GM12878 (cell line): ENCODE measurements at regions not wholly inside any gene's neighbourhood (a gene's known extent, or its start where the extent isn't known, plus 50 kb on each side); places are given as distances from the start of the nearest gene placed in this dataset.

Experiments used
- ATAC-seq: fragments of 200-7000 bp; cut with Tn5 transposase; 3 replicates; pipeline ENCODE4 v1.9.1; 2020; ENCODE audit warnings: mild to moderate bottlenecking, moderate library complexity
- BruUV-seq: library from RNA; stranded (reverse); fragments of 400-500 nt; replicated peaks from 2 replicates; lab custom pipeline; 2021; lab: Mats Ljungman, UMichigan
- CTCF ChIA-PET: fragments of 300-600 bp; sonication (Branson Sonifier 250); formaldehyde crosslinking; extraction: SDS; loops from one replicate; lab custom pipeline; 2021; ENCODE audit warnings: inconsistent platforms; lab: Yijun Ruan, JAX
- POLR2A ChIA-PET: fragments of 350-600 bp; formaldehyde crosslinking; extraction: SDS; loops from one replicate; lab custom pipeline; 2021; ENCODE audit warnings: inconsistent platforms; lab: Charles Lee
- RAD21 ChIA-PET: fragments of 300-600 bp; sonication (Branson Sonifier 250); formaldehyde crosslinking; loops from one replicate; lab custom pipeline; 2023; ENCODE audit warnings: antibody characterized with exemption; ENCODE audit not compliant: unreplicated experiment; lab: Charles Lee
- SMC1A ChIA-PET: fragments of 300-600 bp; sonication (Branson Sonifier 250); formaldehyde crosslinking; loops from one replicate; lab custom pipeline; 2023; ENCODE audit not compliant: unreplicated experiment, uncharacterized antibody; lab: Charles Lee
- DNase-seq: peaks from one replicate; pipeline ENCODE4 v3.0.0-alpha.2; 2011; ENCODE audit warnings: low read depth, low spot score
- FAIRE-seq: peaks from 3 replicates; lab custom pipeline; 2011; peaks lifted over from hg19 to GRCh38; lab: Jason Lieb, UNC
- H2AFZ ChIP-seq: 2 replicates; pipeline ENCODE4 v1.6.0; 2011; ENCODE audit warnings: low read depth, low read length, control low read depth; ENCODE audit not compliant: control insufficient read depth
- H3K27ac ChIP-seq: 2 replicates; pipeline ENCODE4 v1.5.1; 2011; ENCODE audit warnings: control low read depth; ENCODE audit not compliant: control insufficient read depth, insufficient read depth
- H3K27me3 ChIP-seq, 2 experiments: replicated peaks in 1 of 2; 2 replicates each; pipeline versions ENCODE4 v1.6.0 to v1.6.1; 2011; ENCODE audit warnings: low read length in 1 of 2; ENCODE audit not compliant: control insufficient read depth in 2 of 2, insufficient read depth in 2 of 2
- H3K36me3 ChIP-seq, 2 experiments: 2 replicates each; pipeline ENCODE4 v1.5.1; 2011; ENCODE audit warnings: low read length in 1 of 2; ENCODE audit not compliant: control insufficient read depth in 2 of 2, insufficient read depth in 2 of 2
- H3K4me1 ChIP-seq: 2 replicates; pipeline ENCODE4 v1.6.1; 2011; ENCODE audit warnings: mild to moderate bottlenecking, low read length, moderate library complexity, mixed read lengths; ENCODE audit not compliant: control insufficient read depth, insufficient read depth
- H3K4me2 ChIP-seq: 2 replicates; pipeline ENCODE4 v1.6.0; 2011; ENCODE audit warnings: control low read depth; ENCODE audit not compliant: control insufficient read depth, insufficient read depth
- H3K4me3 ChIP-seq: fragments of 200-600 bp; sonication (generic); 2 replicates; pipeline ENCODE4 v1.5.1; 2016
- H3K79me2 ChIP-seq: 2 replicates; pipeline ENCODE4 v1.6.0; 2011; ENCODE audit warnings: low read length; ENCODE audit not compliant: control insufficient read depth, insufficient read depth
- H3K9ac ChIP-seq: 2 replicates; pipeline ENCODE4 v1.8.0; 2011; ENCODE audit warnings: low read length, control low read depth, mixed read lengths; ENCODE audit not compliant: control insufficient read depth, insufficient read depth
- H3K9me3 ChIP-seq: replicated peaks from 3 replicates; pipeline ENCODE4 v1.5.1; 2011; ENCODE audit warnings: mild to moderate bottlenecking, low read length; ENCODE audit not compliant: control insufficient read depth, insufficient read depth
- H4K20me1 ChIP-seq: 2 replicates; pipeline ENCODE4 v1.6.0; 2011; ENCODE audit not compliant: control insufficient read depth, insufficient read depth
- HDGF ChIP-seq: fragments of 450-650 bp; IDR thresholded peaks from 2 replicates; pipeline ENCODE4 v1.6.1; 2016; ENCODE audit warnings: antibody characterized with exemption
- IRF3 ChIP-seq: fragments of 450-650 bp; IDR thresholded peaks from 2 replicates; pipeline ENCODE4 v1.6.1; 2014; ENCODE audit warnings: mild to moderate bottlenecking
- MTA3 ChIP-seq: IDR thresholded peaks from 2 replicates; pipeline ENCODE4 v1.6.1; 2012; ENCODE audit warnings: low read length, inconsistent platforms, borderline replicate concordance
- RB1 ChIP-seq: fragments of 450-650 bp; formaldehyde crosslinking; IDR thresholded peaks from 2 replicates; pipeline ENCODE4 v1.6.1; 2017; ENCODE audit warnings: mild to moderate bottlenecking, borderline replicate concordance
- SIX5 ChIP-seq: IDR thresholded peaks from 2 replicates; pipeline ENCODE4 v1.6.1; 2011; ENCODE audit warnings: mild to moderate bottlenecking, low read depth, low read length, moderate library complexity; ENCODE audit not compliant: severe bottlenecking
- WRNIP1 ChIP-seq: IDR thresholded peaks from 2 replicates; pipeline ENCODE4 v1.6.1; 2011; ENCODE audit warnings: low read depth, low read length, improper control_type of control experiment, borderline replicate concordance
- ZNF384 ChIP-seq: IDR thresholded peaks from 2 replicates; pipeline ENCODE4 v1.6.1; 2012; ENCODE audit warnings: low read depth, mild to moderate bottlenecking, low read length, improper control_type of control experiment, borderline replicate concordance
- WGBS: methylation state at CpG from one replicate; pipeline ENCODE4 v1.1.6; 2016; ENCODE audit warnings: low lambda C conversion rate; ENCODE audit not compliant: insufficient replicate concordance, insufficient coverage; ENCODE audit errors: missing lambda C conversion rate; 5-methylcytosine and 5-hydroxymethylcytosine counted together
- in situ Hi-C: fragments of 300-500 bp; cut with MboI; formaldehyde crosslinking; loops from 9 replicates; pipeline ENCODE4 v1.14.3; 2018; ENCODE audit warnings: mixed read lengths
- intact Hi-C: fragments of 100-400 bp; cut with micrococcal nuclease; formaldehyde crosslinking; loops from one replicate; pipeline ENCODE4 v1.14.2; 2022; ENCODE audit not compliant: unreplicated experiment

GRCh38 chr3:42019144-42019952, 57.4 kb upstream of the ULK4 start:
- POLR2A ChIA-PET, result interaction anchor here (0.6 to 2.3 kb wide), 4 partner anchors 11 to 34 kb away, joined by 3 to 11 read pairs (median 4); no protein-coding TSS in a partner anchor
- FAIRE-seq, result no peak

GRCh38 chr3:42014921-42015533, 53.1 kb upstream of the ULK4 start:
- Histone ChIP-seq H3K36me3 (no peaks in the 10 kb centered on the region), H3K4me2 (peak overlapping the region; percentile 51), H3K79me2 (peaks cover 64% of the 10 kb centered on the region), H3K27me3 (no peaks in the 10 kb centered on the region), H3K4me1 (peaks cover 19% of the 10 kb centered on the region), H3K9ac (peak overlapping the region; percentile 80), H2AFZ (no peak overlapping the region), H3K9me3 (no peaks in the 10 kb centered on the region), H3K4me3 (peak overlapping the region; percentile 84), H3K27ac (peak overlapping the region; percentile 80), H4K20me1 (no peaks in the 10 kb centered on the region)
- CTCF ChIA-PET, result interaction anchor here (0.7 to 2.9 kb wide), 12 partner anchors 11 to 816 kb away, joined by 3 to 22 read pairs (median 7); partner anchors contain the start of genes CTNNB1 and ULK4
- SMC1A ChIA-PET, result interaction anchor here (0.8 to 9.6 kb wide), 23 partner anchors 10 to 182 kb away, joined by 3 to 109 read pairs (median 5); partner anchors contain the start of gene ULK4
- TSS peak; percentile 59 for BruUV-seq
- ATAC-seq (peak; percentile 38), FAIRE-seq (no peak), DNase-seq (no peak)
- WGBS, result 0% methylated on average over 11 of the region's 11 CpGs
- in situ Hi-C loops, result no loop called here
- RAD21 ChIA-PET, result interaction anchor here (0.6 to 4.4 kb wide), 19 partner anchors 11 to 181 kb away, joined by 3 to 34 read pairs (median 4); partner anchors contain the start of gene ULK4
- POLR2A ChIA-PET, result interaction anchor here (0.7 to 4.8 kb wide), 11 partner anchors 11 to 181 kb away, joined by 3 to 50 read pairs (median 4); partner anchors contain the start of gene ULK4
- intact Hi-C loops, result loop anchor here (2.0 to 5.0 kb wide), 4 partner anchors 32 to 177 kb away; no protein-coding TSS in a partner anchor
- TF ChIP-seq HDGF (no peak), ZNF384 (no peak), WRNIP1 (0 out of 2 replicates have a peak, but pooled peaks have one; percentile 79), SIX5 (no peak), RB1 (no peak), IRF3 (no peak)

More at GRCh38 chr3:42019144-42019952, 57.4 kb upstream of the ULK4 start:
- in situ Hi-C loops (no loop called here), intact Hi-C loops (no loop called here)
- ChIA-PET SMC1A (interaction anchor here (0.7 to 9.6 kb wide), 9 partner anchors 9 to 80 kb away, joined by 3 to 109 read pairs (median 4); partner anchors contain the start of gene ULK4), RAD21 (interaction anchor here (1.0 to 1.3 kb wide), 2 partner anchors 48 to 81 kb away, joined by 3 to 4 read pairs; no protein-coding TSS in a partner anchor), CTCF (interaction anchor here (1.1 to 1.9 kb wide), 6 partner anchors 18 to 172 kb away, joined by 4 to 8 read pairs (median 5); no protein-coding TSS in a partner anchor)
- H3K27ac ChIP-seq, result no peak overlapping the region
- 55% methylated on average over 6 of the region's 6 CpGs for WGBS
- 0 out of 2 replicates have a peak, but pooled peaks cover 3% of the 10 kb centered on the region for H4K20me1 ChIP-seq
- H3K36me3 ChIP-seq, result no peaks in the 10 kb centered on the region
- peak overlapping the region; percentile 33; the same call in 1 of the 2 replicates for H3K4me3 ChIP-seq
- no peak for DNase-seq
- H3K4me1 ChIP-seq, result peaks cover 14% of the 10 kb centered on the region
- no peak for ATAC-seq
- no peak overlapping the region for H3K9ac ChIP-seq
- TF ChIP-seq MTA3, result no peak
- BruUV-seq, result no TSS peak
- no peak overlapping the region for H2AFZ ChIP-seq
- peak overlapping the region; percentile 57 for H3K4me2 ChIP-seq
- peaks cover 96% of the 10 kb centered on the region for H3K79me2 ChIP-seq
- no peaks in the 10 kb centered on the region for H3K9me3 ChIP-seq
- no peaks in the 10 kb centered on the region for H3K27me3 ChIP-seq
